ENCODE measurements at regions not wholly inside any gene's neighbourhood (a gene's known extent, or its start where the extent isn't known, plus 50 kb on each side); places are given as distances from the start of the nearest gene placed in this dataset.

DNA sequence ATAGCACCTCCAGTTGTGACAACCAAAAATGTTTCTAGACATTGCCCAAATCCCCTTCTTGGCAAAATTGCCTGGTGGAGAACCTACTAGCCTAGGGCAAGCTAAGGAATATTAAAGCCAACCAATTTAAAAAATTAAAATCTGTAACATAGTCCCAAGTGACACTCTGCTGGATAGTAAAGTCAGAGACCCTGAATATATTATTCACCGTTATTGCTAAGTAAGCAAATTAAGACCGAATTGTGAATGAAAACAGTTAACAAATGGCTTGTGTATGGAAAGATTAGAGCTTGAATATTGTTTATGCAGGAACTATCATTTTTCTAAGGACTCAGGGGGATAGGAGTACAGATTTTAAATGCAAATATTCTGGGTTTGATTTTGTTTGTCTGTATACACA is 208.1 kb downstream of the DMAC1 start:
- TF ChIP-seq, protein P1, sequence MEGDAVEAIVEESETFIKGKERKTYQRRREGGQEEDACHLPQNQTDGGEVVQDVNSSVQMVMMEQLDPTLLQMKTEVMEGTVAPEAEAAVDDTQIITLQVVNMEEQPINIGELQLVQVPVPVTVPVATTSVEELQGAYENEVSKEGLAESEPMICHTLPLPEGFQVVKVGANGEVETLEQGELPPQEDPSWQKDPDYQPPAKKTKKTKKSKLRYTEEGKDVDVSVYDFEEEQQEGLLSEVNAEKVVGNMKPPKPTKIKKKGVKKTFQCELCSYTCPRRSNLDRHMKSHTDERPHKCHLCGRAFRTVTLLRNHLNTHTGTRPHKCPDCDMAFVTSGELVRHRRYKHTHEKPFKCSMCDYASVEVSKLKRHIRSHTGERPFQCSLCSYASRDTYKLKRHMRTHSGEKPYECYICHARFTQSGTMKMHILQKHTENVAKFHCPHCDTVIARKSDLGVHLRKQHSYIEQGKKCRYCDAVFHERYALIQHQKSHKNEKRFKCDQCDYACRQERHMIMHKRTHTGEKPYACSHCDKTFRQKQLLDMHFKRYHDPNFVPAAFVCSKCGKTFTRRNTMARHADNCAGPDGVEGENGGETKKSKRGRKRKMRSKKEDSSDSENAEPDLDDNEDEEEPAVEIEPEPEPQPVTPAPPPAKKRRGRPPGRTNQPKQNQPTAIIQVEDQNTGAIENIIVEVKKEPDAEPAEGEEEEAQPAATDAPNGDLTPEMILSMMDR (IDR thresholded peaks at IDR 0.05): no peak
- no peak for TF ChIP-seq POLR2A (IDR thresholded peaks at IDR 0.05)

Data from right lobe of liver (tissue), 4 donors.